A673 (cell line): ENCODE measurements at regions not wholly inside any gene's neighbourhood (a gene's known extent, or its start where the extent isn't known, plus 50 kb on each side); places are given as distances from the start of the nearest gene placed in this dataset.

ENCODE experiments used
- BruUV-seq: library from RNA; stranded (reverse); fragments of 400-500 nt; replicated peaks from 2 replicates; lab custom pipeline; 2021; lab: Mats Ljungman, UMichigan
- CTCF ChIA-PET: fragments of 300-600 bp; sonication (Branson Sonifier 250); formaldehyde crosslinking; loops from one replicate; lab custom pipeline; 2022; ENCODE audit warnings: antibody characterized with exemption; lab: Charles Lee
- POLR2A ChIA-PET: fragments of 300-600 bp; sonication (Branson Sonifier 250); formaldehyde crosslinking; loops from one replicate; lab custom pipeline; 2022; ENCODE audit warnings: antibody characterized with exemption; ENCODE audit not compliant: low non-redundant PET; lab: Charles Lee
- DNase-seq: peaks from one replicate; pipeline ENCODE4 v3.0.0-alpha.2; 2015; ENCODE audit warnings: low spot score
- H3K27ac ChIP-seq: fragments of 200-600 bp; sonication (generic); 2 replicates; pipeline ENCODE4 v1.5.1; 2016; ENCODE audit warnings: mixed run types, low read depth, mild to moderate bottlenecking, mixed read lengths, antibody characterized with exemption, low read length; ENCODE audit not compliant: poor library complexity, severe bottlenecking
- H3K27me3 ChIP-seq: fragments of 200-600 bp; sonication (generic); replicated peaks from 2 replicates; pipeline ENCODE4 v1.6.1; 2017; ENCODE audit warnings: mixed run types, low read depth, mild to moderate bottlenecking, mixed read lengths, antibody characterized with exemption, low read length; ENCODE audit not compliant: insufficient read depth, poor library complexity
- H3K36me3 ChIP-seq: fragments of 200-600 bp; sonication (generic); 2 replicates; pipeline ENCODE4 v1.6.1; 2016; ENCODE audit warnings: mixed run types, mild to moderate bottlenecking, mixed read lengths, antibody characterized with exemption, low read length; ENCODE audit not compliant: insufficient read depth, poor library complexity, severe bottlenecking
- H3K4me1 ChIP-seq: fragments of 200-600 bp; sonication (generic); 2 replicates; pipeline ENCODE4 v1.6.1; 2017; ENCODE audit warnings: mixed run types, mild to moderate bottlenecking, mixed read lengths, antibody characterized with exemption, low read length; ENCODE audit not compliant: insufficient read depth, poor library complexity, severe bottlenecking
- H3K4me3 ChIP-seq: fragments of 200-600 bp; sonication (generic); 2 replicates; pipeline ENCODE4 v1.5.1; 2016; ENCODE audit warnings: low read depth, mixed run types, mild to moderate bottlenecking, mixed read lengths, low read length; ENCODE audit not compliant: poor library complexity, severe bottlenecking
- H3K9me3 ChIP-seq: fragments of 200-600 bp; sonication (generic); 2 replicates; pipeline ENCODE4 v1.6.1; 2016; ENCODE audit warnings: mixed run types, low read depth, mild to moderate bottlenecking, mixed read lengths, antibody characterized with exemption, low read length; ENCODE audit not compliant: poor library complexity, severe bottlenecking
- CTCF ChIP-seq: fragments of 300-800, 200-600 bp; sonication (generic); conservative IDR thresholded peaks from 2 replicates; pipeline ENCODE4 v1.5.1; 2017; ENCODE audit warnings: low read depth, mild to moderate bottlenecking, antibody characterized with exemption, low read length, moderate library complexity, mixed read lengths
- EZH2 ChIP-seq: fragments of 200-600 bp; sonication (generic); IDR thresholded peaks from 2 replicates; pipeline ENCODE4 v1.6.1; 2017; ENCODE audit warnings: borderline replicate concordance, low read depth, mild to moderate bottlenecking, mixed read lengths, antibody characterized with exemption, low read length; ENCODE audit not compliant: poor library complexity, severe bottlenecking
- intact Hi-C: fragments of 100-400 bp; cut with micrococcal nuclease; formaldehyde crosslinking; loops from one replicate; pipeline ENCODE4 v1.10.0; 2022; ENCODE audit not compliant: unreplicated experiment

- Histone ChIP-seq H3K36me3 (no peaks in the 10 kb centered on the region), H3K9me3 (peaks cover 3% of the 10 kb centered on the region), H3K27ac (no peak overlapping the region), H3K4me1 (no peaks in the 10 kb centered on the region), H3K4me3 (no peak overlapping the region), H3K27me3 (no peaks in the 10 kb centered on the region)
- ChIA-PET CTCF (no interaction called here), POLR2A (no interaction called here)
- DNase-seq = no peak
- intact Hi-C loops = no loop called here
- TF ChIP-seq EZH2 = no peak
- TF ChIP-seq CTCF = no peak
- no TSS peak for BruUV-seq
Measured at GRCh38 chr9:7946458-7946857, 146.9 kb upstream of the DMAC1 start.

- Histone ChIP-seq H3K4me3 (no peak overlapping the region), H3K9me3 (peaks cover 7% of the 10 kb centered on the region), H3K4me1 (no peaks in the 10 kb centered on the region), H3K36me3 (no peaks in the 10 kb centered on the region), H3K27me3 (no peaks in the 10 kb centered on the region), H3K27ac (no peak overlapping the region)
- TF ChIP-seq EZH2 (no peak), CTCF (no peak)
- POLR2A ChIA-PET = no interaction called here
- no peak for DNase-seq
- intact Hi-C loops = no loop called here
- no TSS peak for BruUV-seq
- CTCF ChIA-PET = no interaction called here
Measured at GRCh38 chr9:7944572-7944971, 145.0 kb upstream of the DMAC1 start.

- H3K27me3 ChIP-seq = no peaks in the 10 kb centered on the region
- ChIA-PET POLR2A (no interaction called here), CTCF (no interaction called here)
- H3K27ac ChIP-seq = no peak overlapping the region
- no peaks in the 10 kb centered on the region for H3K4me1 ChIP-seq
- intact Hi-C loops = no loop called here
- H3K4me3 ChIP-seq = no peak overlapping the region
- H3K9me3 ChIP-seq = peaks cover 22% of the 10 kb centered on the region
- TF ChIP-seq CTCF (no peak), EZH2 (no peak)
- H3K36me3 ChIP-seq = no peaks in the 10 kb centered on the region
- no peak for DNase-seq
- BruUV-seq = no TSS peak
Measured at GRCh38 chr9:7937761-7938491, 138.3 kb upstream of the DMAC1 start.
